ENCODE measurements at regions not wholly inside any gene's neighbourhood (a gene's known extent, or its start where the extent isn't known, plus 50 kb on each side); places are given as distances from the start of the nearest gene placed in this dataset.
A peak's percentile ranks its signal among the peaks of the same experiment; 100 is the strongest.

GRCh38 chr18:14914771-14915170 lies 166.8 kb downstream of the ANKRD30B start:
- Histone ChIP-seq H3K27ac (no peak overlapping the region), H3K36me3 (no peaks in the 10 kb centered on the region), H3K27me3 (no peaks in the 10 kb centered on the region), H3K9me3 (no peaks in the 10 kb centered on the region), H3K4me3 (no peak overlapping the region), H3K4me1 (no peaks in the 10 kb centered on the region)
- WGBS, result 85% methylated on average over 3 of the region's 3 CpGs
- TF ChIP-seq CTCF (IDR thresholded peaks at IDR 0.05), result no peak
- no peak for TF ChIP-seq POLR2A (IDR thresholded peaks at IDR 0.05)
- TF ChIP-seq EP300 (IDR thresholded peaks at IDR 0.05), result no peak
- TF ChIP-seq POLR2AphosphoS5 (IDR thresholded peaks at IDR 0.05), result no peak
- no peak for DNase-seq (ENCODE audit: low spot score in 2 of 2)

- no CpG with 5 or more reads among the region's 1 CpG for WGBS
- Histone ChIP-seq H3K4me3 (no peak overlapping the region), H3K4me1 (no peaks in the 10 kb centered on the region), H3K9me3 (no peaks in the 10 kb centered on the region), H3K27me3 (no peaks in the 10 kb centered on the region), H3K36me3 (no peaks in the 10 kb centered on the region), H3K27ac (no peak overlapping the region)
- peak in 1 of 2 donors; percentile 47 for DNase-seq (ENCODE audit: low spot score in 2 of 2)
- no peak for TF ChIP-seq CTCF (IDR thresholded peaks at IDR 0.05)
- TF ChIP-seq POLR2AphosphoS5 (IDR thresholded peaks at IDR 0.05), result no peak
- no peak for TF ChIP-seq POLR2A (IDR thresholded peaks at IDR 0.05)
These were observed 168.2 kb downstream of the ANKRD30B start for GRCh38 chr18:14916181-14916580.

- Histone ChIP-seq H3K4me3 (no peak overlapping the region), H3K36me3 (no peaks in the 10 kb centered on the region), H3K27me3 (no peaks in the 10 kb centered on the region), H3K4me1 (no peaks in the 10 kb centered on the region), H3K9me3 (no peaks in the 10 kb centered on the region), H3K27ac (no peak overlapping the region)
- peak in 1 of 2 donors; percentile 48 for DNase-seq (ENCODE audit: low spot score in 2 of 2)
- TF ChIP-seq POLR2A (IDR thresholded peaks at IDR 0.05), result no peak
- no peak for TF ChIP-seq EP300 (IDR thresholded peaks at IDR 0.05)
- TF ChIP-seq POLR2AphosphoS5 (IDR thresholded peaks at IDR 0.05), result no peak
- TF ChIP-seq CTCF (IDR thresholded peaks at IDR 0.05), result no peak
- 88% methylated on average over 6 of the region's 6 CpGs for WGBS
These were observed 168.9 kb downstream of the ANKRD30B start for GRCh38 chr18:14916851-14917250.

GRCh38 chr18:14917311-14917710 lies 169.3 kb downstream of the ANKRD30B start:
- Histone ChIP-seq H3K4me3 (no peak overlapping the region), H3K9me3 (no peaks in the 10 kb centered on the region), H3K27ac (no peak overlapping the region), H3K4me1 (no peaks in the 10 kb centered on the region), H3K27me3 (no peaks in the 10 kb centered on the region), H3K36me3 (no peaks in the 10 kb centered on the region)
- no peak for DNase-seq (ENCODE audit: low spot score in 2 of 2)
- WGBS, result 77% methylated on average over 3 of the region's 3 CpGs
- no peak for TF ChIP-seq EP300 (IDR thresholded peaks at IDR 0.05)
- TF ChIP-seq CTCF (IDR thresholded peaks at IDR 0.05), result no peak
- TF ChIP-seq POLR2A (IDR thresholded peaks at IDR 0.05), result no peak
- TF ChIP-seq POLR2AphosphoS5 (IDR thresholded peaks at IDR 0.05), result no peak

- 44% methylated on average over 1 of the region's 1 CpG for WGBS
- DNase-seq (ENCODE audit: low spot score in 2 of 2), result peak in 1 of 2 donors; percentile 37
- Histone ChIP-seq H3K4me3 (no peak overlapping the region), H3K27me3 (no peaks in the 10 kb centered on the region), H3K9me3 (no peaks in the 10 kb centered on the region), H3K4me1 (no peaks in the 10 kb centered on the region), H3K27ac (no peak overlapping the region), H3K36me3 (no peaks in the 10 kb centered on the region)
- TF ChIP-seq POLR2A (IDR thresholded peaks at IDR 0.05) (no peak), POLR2AphosphoS5 (IDR thresholded peaks at IDR 0.05) (no peak), CTCF (IDR thresholded peaks at IDR 0.05) (no peak), EP300 (IDR thresholded peaks at IDR 0.05) (no peak)
These were observed 171.7 kb downstream of the ANKRD30B start for GRCh38 chr18:14919666-14920065.
